GM12873 (cell line): ENCODE measurements at regions not wholly inside any gene's neighbourhood (a gene's known extent, or its start where the extent isn't known, plus 50 kb on each side); places are given as distances from the start of the nearest gene placed in this dataset.

Experiments
- TF ChIP-seq, protein P1 (sequence below): IDR thresholded peaks from 2 replicates; pipeline ENCODE4 v1.5.1; 2012; ENCODE audit warnings: low read depth, mild to moderate bottlenecking, moderate library complexity, low read length, control low read depth; ENCODE audit not compliant: insufficient read depth; ENCODE audit errors: missing control alignments

DNA sequence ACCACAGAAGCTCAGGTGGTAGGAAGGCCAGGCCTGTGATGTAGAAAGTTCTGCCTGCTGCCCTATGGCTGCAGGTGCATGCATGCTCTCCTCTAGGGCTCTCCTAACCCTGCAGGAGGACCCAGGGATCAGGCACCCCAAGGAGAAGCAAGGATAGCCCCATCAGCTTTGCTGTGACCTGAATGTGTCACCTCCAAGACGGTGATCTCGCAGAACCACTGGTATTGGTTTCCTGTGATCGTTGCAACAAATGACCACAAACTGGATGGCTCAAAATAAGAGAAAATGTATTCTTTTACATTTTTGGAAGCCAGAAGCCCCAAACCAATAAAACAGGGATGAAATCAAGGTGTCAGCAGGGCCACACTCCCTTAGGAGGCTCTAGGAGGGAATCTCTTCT, 327.3 kb downstream of the BCL11A start:
- TF ChIP-seq, protein P1, sequence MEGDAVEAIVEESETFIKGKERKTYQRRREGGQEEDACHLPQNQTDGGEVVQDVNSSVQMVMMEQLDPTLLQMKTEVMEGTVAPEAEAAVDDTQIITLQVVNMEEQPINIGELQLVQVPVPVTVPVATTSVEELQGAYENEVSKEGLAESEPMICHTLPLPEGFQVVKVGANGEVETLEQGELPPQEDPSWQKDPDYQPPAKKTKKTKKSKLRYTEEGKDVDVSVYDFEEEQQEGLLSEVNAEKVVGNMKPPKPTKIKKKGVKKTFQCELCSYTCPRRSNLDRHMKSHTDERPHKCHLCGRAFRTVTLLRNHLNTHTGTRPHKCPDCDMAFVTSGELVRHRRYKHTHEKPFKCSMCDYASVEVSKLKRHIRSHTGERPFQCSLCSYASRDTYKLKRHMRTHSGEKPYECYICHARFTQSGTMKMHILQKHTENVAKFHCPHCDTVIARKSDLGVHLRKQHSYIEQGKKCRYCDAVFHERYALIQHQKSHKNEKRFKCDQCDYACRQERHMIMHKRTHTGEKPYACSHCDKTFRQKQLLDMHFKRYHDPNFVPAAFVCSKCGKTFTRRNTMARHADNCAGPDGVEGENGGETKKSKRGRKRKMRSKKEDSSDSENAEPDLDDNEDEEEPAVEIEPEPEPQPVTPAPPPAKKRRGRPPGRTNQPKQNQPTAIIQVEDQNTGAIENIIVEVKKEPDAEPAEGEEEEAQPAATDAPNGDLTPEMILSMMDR: no peak

- TF ChIP-seq, protein P1: no peak
Measured at GRCh38 chr2:60223859-60224258, 329.6 kb downstream of the BCL11A start.

GRCh38 chr2:60221098-60221497, 332.4 kb downstream of the BCL11A start:
- TF ChIP-seq, protein P1: no peak

GRCh38 chr2:60219536-60219935, 333.9 kb downstream of the BCL11A start:
- TF ChIP-seq, protein P1: no peak

- TF ChIP-seq, protein P1: no peak
Measured at GRCh38 chr2:60216452-60216995, 336.9 kb downstream of the BCL11A start.

DNA sequence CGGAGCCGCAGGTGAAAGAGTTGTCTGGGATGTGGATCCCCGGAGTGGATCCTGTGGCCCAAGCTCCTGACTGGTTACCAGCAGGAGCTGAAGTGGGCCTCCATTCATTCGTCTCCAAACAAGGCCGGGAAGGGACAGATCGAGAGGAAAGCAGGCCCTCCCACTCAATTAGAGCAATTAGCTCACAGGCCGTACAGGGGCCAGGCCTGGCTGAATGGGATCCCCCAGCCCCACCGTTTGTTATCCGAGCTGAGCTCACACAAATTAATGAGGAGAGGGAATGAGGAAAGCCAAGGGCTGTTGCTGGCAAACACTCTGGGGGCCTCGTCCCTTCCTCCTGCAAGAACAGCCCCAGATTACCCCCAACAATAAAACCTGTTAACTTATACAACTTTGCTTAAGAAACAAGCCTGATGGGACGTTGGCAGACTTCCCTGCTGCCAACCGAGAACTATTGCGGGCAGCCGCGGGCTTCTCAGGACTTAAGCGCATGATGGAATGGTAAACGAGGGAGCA, 338.0 kb downstream of the BCL11A start:
- TF ChIP-seq, protein P1: no peak

GRCh38 chr2:60214626-60214875, 338.9 kb downstream of the BCL11A start:
- TF ChIP-seq, protein P1: no peak
